Activated CD4-positive, alpha-beta T cell treated with anti-CD3 and anti-CD28 coated beads, Interleukin-2, amount 10 ng/mL, durations not matched to agents 24 days and 14 days (primary cell): ENCODE measurements at regions not wholly inside any gene's neighbourhood (a gene's known extent, or its start where the extent isn't known, plus 50 kb on each side); places are given as distances from the start of the nearest gene placed in this dataset.

Experiments used
- DNase-seq: peaks from one replicate; pipeline ENCODE4 v3.0.0; 2022
- H3K27ac Mint-ChIP-seq: one replicate; pipeline ENCODE4 v1.8.0; 2022; ENCODE audit warnings: mild to moderate bottlenecking, mixed read lengths
- H3K27me3 Mint-ChIP-seq: one replicate; pipeline ENCODE4 v1.8.0; 2022; ENCODE audit warnings: mixed read lengths
- H3K36me3 Mint-ChIP-seq: one replicate; pipeline ENCODE4 v1.8.0; 2022; ENCODE audit warnings: low read depth, mild to moderate bottlenecking, mixed read lengths
- H3K4me1 Mint-ChIP-seq: one replicate; pipeline ENCODE4 v1.8.0; 2021; ENCODE audit warnings: mixed read lengths
- H3K4me3 Mint-ChIP-seq: one replicate; pipeline ENCODE4 v1.8.0; 2022; ENCODE audit warnings: mild to moderate bottlenecking, moderate library complexity, mixed read lengths
- H3K9me3 Mint-ChIP-seq: one replicate; pipeline ENCODE4 v1.8.0; 2021; ENCODE audit warnings: mixed read lengths
- intact Hi-C: fragments of 100-400 bp; cut with micrococcal nuclease; formaldehyde crosslinking; loops from one replicate; pipeline ENCODE4 v1.15.1; 2023

GRCh38 chr12:126760092-126760491 is 1506.9 kb upstream of the TMEM132C start:
- H3K27ac Mint-ChIP-seq: no peak overlapping the region
- no peaks in the 10 kb centered on the region for H3K27me3 Mint-ChIP-seq
- peaks cover 26% of the 10 kb centered on the region for H3K9me3 Mint-ChIP-seq
- H3K36me3 Mint-ChIP-seq: peaks cover 6% of the 10 kb centered on the region
- intact Hi-C loops: no loop called here
- no peak for DNase-seq
- H3K4me3 Mint-ChIP-seq: no peak overlapping the region
- H3K4me1 Mint-ChIP-seq: peaks cover 6% of the 10 kb centered on the region

GRCh38 chr12:126761420-126761819 is 1505.5 kb upstream of the TMEM132C start:
- Mint-ChIP-seq H3K27ac (peak overlapping the region; percentile 53), H3K4me3 (no peak overlapping the region), H3K36me3 (peaks cover 6% of the 10 kb centered on the region), H3K27me3 (no peaks in the 10 kb centered on the region), H3K4me1 (peaks cover 6% of the 10 kb centered on the region), H3K9me3 (peaks cover 26% of the 10 kb centered on the region)
- intact Hi-C loops: no loop called here
- no peak for DNase-seq

DNA sequence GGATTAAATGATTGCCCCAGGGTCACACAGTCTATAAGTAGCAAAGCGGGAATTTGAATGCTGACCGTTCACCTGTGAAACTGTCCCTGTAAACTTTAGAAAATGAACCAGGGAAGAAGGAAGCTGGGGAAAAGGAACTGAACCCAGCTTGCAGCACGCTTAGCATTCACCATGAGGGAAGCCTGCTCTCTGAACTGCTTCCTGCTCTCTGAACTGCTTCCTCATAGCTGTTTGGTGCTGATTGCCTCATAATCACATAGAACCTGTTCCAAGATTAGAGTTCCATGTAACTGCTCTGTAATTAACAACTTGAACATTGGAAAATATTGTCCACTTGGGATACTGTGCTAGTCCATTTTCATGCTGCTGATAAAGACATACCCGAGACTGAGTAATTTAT is 1504.8 kb upstream of the TMEM132C start:
- Mint-ChIP-seq H3K4me1 (peaks cover 6% of the 10 kb centered on the region), H3K27me3 (no peaks in the 10 kb centered on the region), H3K4me3 (no peak overlapping the region), H3K9me3 (peaks cover 30% of the 10 kb centered on the region), H3K36me3 (peaks cover 10% of the 10 kb centered on the region), H3K27ac (no peak overlapping the region)
- DNase-seq: no peak
- intact Hi-C loops: no loop called here

DNA sequence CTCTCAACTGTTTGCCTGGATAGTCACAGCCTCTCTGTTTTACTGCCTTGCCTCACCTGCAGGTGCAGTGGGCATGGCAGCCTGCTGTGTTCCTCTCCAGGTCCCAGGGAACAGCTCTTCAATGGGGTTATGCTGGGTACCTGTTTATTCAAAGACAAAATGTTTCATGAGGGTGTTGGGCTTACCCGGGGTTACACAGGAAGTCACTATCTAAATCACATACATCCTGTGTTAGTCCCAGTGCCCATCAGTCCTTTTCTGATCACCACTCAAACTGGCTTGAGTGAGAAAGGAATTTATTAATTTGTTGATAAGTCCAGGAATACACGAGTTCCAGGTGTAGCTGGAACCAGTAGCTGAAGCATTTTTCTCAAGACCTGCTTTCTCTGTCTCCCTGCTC is 1503.6 kb upstream of the TMEM132C start:
- H3K4me1 Mint-ChIP-seq: peaks cover 8% of the 10 kb centered on the region
- H3K4me3 Mint-ChIP-seq: no peak overlapping the region
- no peaks in the 10 kb centered on the region for H3K27me3 Mint-ChIP-seq
- H3K36me3 Mint-ChIP-seq: peaks cover 12% of the 10 kb centered on the region
- DNase-seq: no peak
- intact Hi-C loops: no loop called here
- peaks cover 30% of the 10 kb centered on the region for H3K9me3 Mint-ChIP-seq
- no peak overlapping the region for H3K27ac Mint-ChIP-seq

DNA sequence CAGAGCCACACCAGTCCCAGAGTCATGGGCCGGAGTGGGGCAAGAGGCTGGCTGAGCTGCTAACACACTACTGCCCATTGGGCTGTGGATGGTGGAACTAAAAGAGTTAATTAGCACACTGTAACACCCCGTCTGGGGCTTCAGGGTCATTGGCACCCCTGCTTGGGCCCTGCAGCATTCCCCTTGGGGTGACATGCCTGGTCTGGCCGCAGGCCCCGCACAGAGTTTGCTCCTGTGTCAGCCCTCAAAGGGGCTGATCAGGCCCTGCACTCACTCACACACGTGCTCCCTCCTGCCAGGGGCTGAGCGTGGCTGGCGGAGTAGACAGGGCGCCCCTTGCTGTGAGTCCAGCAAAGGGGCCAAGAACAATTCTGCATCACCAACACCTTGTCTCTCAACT is 1499.6 kb upstream of the TMEM132C start:
- no peak overlapping the region for H3K27ac Mint-ChIP-seq
- no peaks in the 10 kb centered on the region for H3K27me3 Mint-ChIP-seq
- intact Hi-C loops: no loop called here
- peaks cover 26% of the 10 kb centered on the region for H3K9me3 Mint-ChIP-seq
- H3K4me1 Mint-ChIP-seq: peaks cover 14% of the 10 kb centered on the region
- H3K4me3 Mint-ChIP-seq: no peak overlapping the region
- H3K36me3 Mint-ChIP-seq: peaks cover 31% of the 10 kb centered on the region
- DNase-seq: no peak

- intact Hi-C loops: loop anchor here (2.0 kb wide), 1 partner anchor 790 kb away; no protein-coding TSS in a partner anchor
- peaks cover 26% of the 10 kb centered on the region for H3K36me3 Mint-ChIP-seq
- DNase-seq: no peak
- H3K27me3 Mint-ChIP-seq: no peaks in the 10 kb centered on the region
- no peak overlapping the region for H3K4me3 Mint-ChIP-seq
- H3K4me1 Mint-ChIP-seq: peaks cover 15% of the 10 kb centered on the region
- H3K27ac Mint-ChIP-seq: peak overlapping the region; percentile 53
- peaks cover 28% of the 10 kb centered on the region for H3K9me3 Mint-ChIP-seq
Observed at GRCh38 chr12:126768517-126768916, 1498.5 kb upstream of the TMEM132C start.

- intact Hi-C loops: loop anchor here (5.0 kb wide), 1 partner anchor 183 kb away; no protein-coding TSS in a partner anchor
- Mint-ChIP-seq H3K4me3 (no peak overlapping the region), H3K36me3 (peaks cover 25% of the 10 kb centered on the region), H3K27ac (peak overlapping the region; percentile 22), H3K9me3 (peaks cover 34% of the 10 kb centered on the region), H3K27me3 (no peaks in the 10 kb centered on the region), H3K4me1 (peaks cover 15% of the 10 kb centered on the region)
- no peak for DNase-seq
Observed at GRCh38 chr12:126770188-126770587, 1496.8 kb upstream of the TMEM132C start.

DNA sequence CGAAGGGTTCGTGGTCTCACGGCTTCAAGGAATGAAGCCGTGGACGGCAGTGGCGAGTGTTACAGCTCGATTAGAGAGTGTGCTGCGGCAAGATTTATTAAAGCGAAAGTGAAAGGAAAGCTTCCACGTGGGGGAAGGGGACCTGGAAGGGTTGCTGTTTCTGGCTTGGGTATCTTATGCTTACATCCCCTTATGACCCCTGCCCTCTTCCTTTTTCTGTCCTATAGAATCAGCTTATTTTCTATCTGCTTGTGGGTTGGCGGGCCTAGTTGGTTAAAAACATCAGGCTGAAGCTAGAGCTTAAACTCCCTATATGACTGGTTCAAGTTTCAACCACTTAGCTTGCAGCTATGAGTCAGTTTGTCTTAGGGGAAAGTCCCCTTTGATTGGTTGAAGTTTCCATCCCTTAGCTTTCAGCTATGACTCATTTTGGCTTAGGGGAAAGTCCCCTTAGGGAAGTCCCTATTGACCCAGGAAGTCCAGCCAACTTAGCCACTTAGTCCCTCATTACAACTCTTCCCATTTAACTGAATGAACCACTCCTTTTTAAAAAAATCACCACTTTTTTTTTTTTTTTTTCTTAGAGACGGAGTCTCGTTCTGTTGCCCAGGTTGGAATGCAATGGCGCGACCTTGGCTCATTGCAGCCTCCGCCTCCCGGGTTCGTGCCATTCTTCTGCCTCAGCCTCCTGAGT is 1494.7 kb upstream of the TMEM132C start:
- intact Hi-C loops: loop anchor here (5.0 kb wide), 1 partner anchor 185 kb away; no protein-coding TSS in a partner anchor
- Mint-ChIP-seq H3K36me3 (peaks cover 21% of the 10 kb centered on the region), H3K4me1 (peaks cover 15% of the 10 kb centered on the region), H3K4me3 (peak overlapping the region; percentile 72), H3K9me3 (peaks cover 30% of the 10 kb centered on the region), H3K27ac (peak overlapping the region; percentile 95), H3K27me3 (no peaks in the 10 kb centered on the region)
- peak; percentile 76 for DNase-seq

DNA sequence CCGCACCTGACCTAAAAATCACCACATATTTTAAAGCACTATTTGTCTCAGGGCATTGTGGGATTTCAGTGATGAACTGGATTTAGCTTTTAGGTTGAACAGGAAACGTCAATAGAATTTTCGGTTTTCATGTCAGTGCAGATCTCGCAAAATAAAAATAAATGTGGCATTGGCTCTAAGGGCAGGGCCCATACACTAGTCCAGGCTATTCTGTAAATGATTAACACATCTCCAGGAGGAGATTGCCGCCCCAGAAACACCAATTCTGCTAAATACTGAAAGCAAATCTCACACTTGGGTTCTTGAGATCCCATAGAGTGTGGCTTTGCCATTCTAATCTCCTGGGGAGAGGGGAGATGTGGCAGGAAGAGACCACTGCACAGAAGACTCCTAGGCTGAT is 1494.0 kb upstream of the TMEM132C start:
- Mint-ChIP-seq H3K27ac (no peak overlapping the region), H3K36me3 (peaks cover 21% of the 10 kb centered on the region), H3K4me3 (no peak overlapping the region), H3K4me1 (peaks cover 15% of the 10 kb centered on the region), H3K27me3 (no peaks in the 10 kb centered on the region), H3K9me3 (peaks cover 30% of the 10 kb centered on the region)
- no peak for DNase-seq
- intact Hi-C loops: loop anchor here (5.0 kb wide), 1 partner anchor 186 kb away; no protein-coding TSS in a partner anchor

- intact Hi-C loops: loop anchor here (5.0 kb wide), 1 partner anchor 186 kb away; no protein-coding TSS in a partner anchor
Observed at GRCh38 chr12:126773491-126773890, 1493.5 kb upstream of the TMEM132C start.

DNA sequence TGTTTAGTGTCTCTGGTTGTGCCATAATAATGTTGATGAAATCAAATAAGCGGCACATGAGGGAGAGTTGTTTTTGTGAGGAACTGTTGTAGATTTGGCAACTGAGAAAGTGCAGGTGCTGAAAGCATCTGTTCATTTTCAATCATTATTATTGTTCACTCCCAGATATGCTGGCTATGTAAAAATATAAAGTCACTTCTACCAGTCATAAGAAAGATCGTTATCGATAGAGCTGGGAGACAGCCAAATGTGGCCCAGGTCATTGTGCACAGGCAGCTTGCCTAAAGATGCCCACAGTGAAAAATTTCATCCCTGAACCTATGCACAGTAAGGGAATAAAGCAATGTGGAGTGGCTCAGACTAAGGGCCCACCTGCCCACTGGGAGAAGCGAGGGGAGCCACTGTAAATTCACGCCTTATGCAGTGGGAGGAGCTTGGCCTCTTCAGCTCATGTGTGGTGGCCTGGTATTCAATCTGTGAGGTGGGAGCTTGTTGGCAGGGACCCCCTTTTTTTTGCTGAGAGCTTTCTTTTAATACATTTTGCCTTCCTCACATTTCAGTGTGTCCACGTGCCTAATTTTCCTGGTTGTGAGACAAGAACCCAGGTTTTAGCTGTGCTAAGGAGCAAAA is 1490.8 kb upstream of the TMEM132C start:
- H3K27ac Mint-ChIP-seq: no peak overlapping the region
- no peaks in the 10 kb centered on the region for H3K27me3 Mint-ChIP-seq
- intact Hi-C loops: no loop called here

More at GRCh38 chr12:126773491-126773890, 1493.5 kb upstream of the TMEM132C start:
- DNase-seq: no peak
- H3K36me3 Mint-ChIP-seq: peaks cover 17% of the 10 kb centered on the region
- H3K4me3 Mint-ChIP-seq: no peak overlapping the region
- peaks cover 13% of the 10 kb centered on the region for H3K4me1 Mint-ChIP-seq
- H3K27ac Mint-ChIP-seq: no peak overlapping the region
- H3K27me3 Mint-ChIP-seq: no peaks in the 10 kb centered on the region
- peaks cover 30% of the 10 kb centered on the region for H3K9me3 Mint-ChIP-seq

DNA sequence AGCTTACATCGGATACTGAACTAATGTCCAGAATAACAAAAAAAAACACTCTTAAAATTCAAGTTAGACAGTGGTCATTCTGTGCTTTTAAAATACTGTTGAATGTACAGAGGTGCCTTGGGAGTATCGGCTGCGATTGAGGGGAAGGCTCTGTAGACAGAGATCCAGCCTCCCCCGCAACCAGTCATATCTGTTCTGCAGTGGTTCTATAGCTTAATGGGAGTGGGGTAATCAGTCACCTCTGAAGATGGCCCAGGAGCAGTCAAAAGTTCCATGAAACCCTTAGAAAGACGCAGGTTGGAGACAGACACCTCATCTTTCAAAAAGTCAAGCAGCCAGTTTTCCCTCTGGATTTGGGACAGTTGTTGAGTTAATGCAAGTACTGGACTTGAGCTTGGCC is 1486.6 kb upstream of the TMEM132C start:
- Mint-ChIP-seq H3K9me3 (no peaks in the 10 kb centered on the region), H3K4me1 (no peaks in the 10 kb centered on the region), H3K36me3 (no peaks in the 10 kb centered on the region), H3K27me3 (peaks cover 3% of the 10 kb centered on the region), H3K27ac (no peak overlapping the region), H3K4me3 (no peak overlapping the region)
- intact Hi-C loops: no loop called here
- DNase-seq: no peak

More for the DNA sequence above, 1490.8 kb upstream of the TMEM132C start:
- Mint-ChIP-seq H3K9me3 (peaks cover 24% of the 10 kb centered on the region), H3K4me3 (no peak overlapping the region), H3K36me3 (peaks cover 7% of the 10 kb centered on the region), H3K4me1 (peaks cover 10% of the 10 kb centered on the region)
- DNase-seq: no peak

GRCh38 chr12:126781593-126781992 is 1485.4 kb upstream of the TMEM132C start:
- DNase-seq: no peak
- peaks cover 3% of the 10 kb centered on the region for H3K27me3 Mint-ChIP-seq
- H3K27ac Mint-ChIP-seq: no peak overlapping the region
- intact Hi-C loops: no loop called here
- no peak overlapping the region for H3K4me3 Mint-ChIP-seq
- H3K36me3 Mint-ChIP-seq: no peaks in the 10 kb centered on the region
- H3K4me1 Mint-ChIP-seq: no peaks in the 10 kb centered on the region
- no peaks in the 10 kb centered on the region for H3K9me3 Mint-ChIP-seq

GRCh38 chr12:126782083-126782482 is 1484.9 kb upstream of the TMEM132C start:
- no peaks in the 10 kb centered on the region for H3K9me3 Mint-ChIP-seq
- H3K27me3 Mint-ChIP-seq: peaks cover 3% of the 10 kb centered on the region
- H3K27ac Mint-ChIP-seq: no peak overlapping the region
- no peak for DNase-seq
- no peak overlapping the region for H3K4me3 Mint-ChIP-seq
- H3K36me3 Mint-ChIP-seq: no peaks in the 10 kb centered on the region
- intact Hi-C loops: no loop called here
- H3K4me1 Mint-ChIP-seq: no peaks in the 10 kb centered on the region
